ENCODE measurements at regions not wholly inside any gene's neighbourhood (a gene's known extent, or its start where the extent isn't known, plus 50 kb on each side); places are given as distances from the start of the nearest gene placed in this dataset.
"Not testable (repeated sequence)": the region's sequence is repeated elsewhere in the genome, so short reads cannot be mapped to it uniquely, and the experiment has no call there.

DNA sequence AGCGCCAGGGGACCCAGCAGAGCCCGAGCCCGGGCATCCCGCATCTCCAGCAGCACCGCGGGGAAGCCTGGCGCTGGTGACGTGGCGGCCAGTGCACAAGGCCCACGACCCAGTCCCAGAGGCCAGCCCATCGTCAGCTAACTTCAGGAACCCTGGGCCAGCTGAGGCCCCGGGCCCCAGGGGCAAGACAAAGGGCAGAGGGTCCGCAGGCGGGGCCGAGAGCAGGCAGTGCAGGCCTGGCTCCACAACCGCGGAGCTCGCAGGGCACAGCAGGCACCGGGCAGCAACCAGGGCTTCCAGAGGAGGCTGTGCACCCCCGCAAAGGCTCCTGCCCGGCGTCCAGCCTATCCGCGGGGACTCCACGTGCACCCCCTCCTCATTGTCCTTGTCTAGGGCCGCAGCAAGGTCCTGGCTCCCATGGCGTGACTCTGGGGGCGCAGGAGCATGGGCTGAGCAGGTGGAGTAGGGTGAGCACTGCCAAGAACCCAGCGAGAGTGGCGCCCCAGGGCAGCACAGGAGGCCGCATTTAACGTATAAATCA is 352.5 kb downstream of the KCNJ18 start:
- H3K4me3 ChIP-seq (ENCODE audit: low read depth, low read length); in situ Hi-C loops (cut with HindIII; ENCODE audit: low sequenced_read_pairs); DNase-seq (ENCODE audit: low read depth, low spot score): not testable (repeated sequence)

- DNase-seq (ENCODE audit: low read depth, low spot score); H3K4me3 ChIP-seq (ENCODE audit: low read depth, low read length); in situ Hi-C loops (cut with HindIII; ENCODE audit: low sequenced_read_pairs): not testable (repeated sequence)
These were observed 355.2 kb downstream of the KCNJ18 start for GRCh38 chr17:22047521-22047920.

- in situ Hi-C loops (cut with HindIII; ENCODE audit: low sequenced_read_pairs); DNase-seq (ENCODE audit: low read depth, low spot score); H3K4me3 ChIP-seq (ENCODE audit: low read depth, low read length): not testable (repeated sequence)
These were observed 355.9 kb downstream of the KCNJ18 start for GRCh38 chr17:22048226-22048625.

GRCh38 chr17:22050766-22051165 is 358.4 kb downstream of the KCNJ18 start:
- DNase-seq (ENCODE audit: low read depth, low spot score); H3K4me3 ChIP-seq (ENCODE audit: low read depth, low read length); in situ Hi-C loops (cut with HindIII; ENCODE audit: low sequenced_read_pairs): not testable (repeated sequence)

- H3K4me3 ChIP-seq (ENCODE audit: low read depth, low read length); in situ Hi-C loops (cut with HindIII; ENCODE audit: low sequenced_read_pairs); DNase-seq (ENCODE audit: low read depth, low spot score): not testable (repeated sequence)
These were observed 360.4 kb downstream of the KCNJ18 start for GRCh38 chr17:22052715-22053114.

- in situ Hi-C loops (cut with HindIII; ENCODE audit: low sequenced_read_pairs); H3K4me3 ChIP-seq (ENCODE audit: low read depth, low read length); DNase-seq (ENCODE audit: low read depth, low spot score): not testable (repeated sequence)
These were observed 364.2 kb downstream of the KCNJ18 start for GRCh38 chr17:22056566-22056965.

DNA sequence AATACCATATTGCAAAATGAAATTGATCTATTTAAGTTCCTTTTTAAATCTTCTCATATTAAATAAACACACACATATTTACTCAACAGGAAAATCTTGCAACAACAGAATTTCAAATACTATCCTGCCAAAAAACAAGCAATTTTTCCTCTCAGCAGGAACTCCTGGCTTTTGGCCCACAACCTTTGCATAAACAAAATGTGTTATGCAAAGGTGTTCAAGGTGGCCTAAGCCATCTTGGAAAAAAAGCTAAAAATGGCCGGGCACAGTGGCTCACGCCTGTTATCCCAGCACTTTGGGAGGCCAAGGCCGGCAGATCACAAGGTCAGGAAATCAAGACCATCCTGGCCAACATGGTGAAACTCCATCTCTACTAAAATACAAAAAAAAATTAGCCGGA is 383.6 kb downstream of the KCNJ18 start:
- in situ Hi-C loops (cut with HindIII; ENCODE audit: low sequenced_read_pairs); DNase-seq (ENCODE audit: low read depth, low spot score); H3K4me3 ChIP-seq (ENCODE audit: low read depth, low read length): not testable (repeated sequence)

DNA sequence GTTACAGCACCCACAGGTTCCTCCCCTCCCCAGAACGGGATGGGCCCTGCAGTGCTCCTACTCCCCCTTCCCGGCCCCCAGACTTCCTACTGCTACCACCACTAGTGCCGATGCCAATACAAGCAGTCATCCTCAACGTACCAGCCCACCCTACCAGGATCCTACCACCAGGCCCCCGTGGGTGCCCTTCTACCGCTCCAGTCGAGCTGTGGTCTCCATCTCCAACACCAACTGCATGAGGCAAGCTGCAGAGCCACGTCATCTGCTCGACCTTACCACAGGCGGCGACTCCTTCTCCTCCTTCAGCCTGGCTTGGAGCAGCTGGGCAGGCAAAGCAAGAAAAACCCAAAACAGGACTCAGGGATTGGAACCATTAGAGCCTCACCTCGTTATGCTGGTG is 396.3 kb downstream of the KCNJ18 start:
- H3K4me3 ChIP-seq (ENCODE audit: low read depth, low read length); DNase-seq (ENCODE audit: low read depth, low spot score); in situ Hi-C loops (cut with HindIII; ENCODE audit: low sequenced_read_pairs): not testable (repeated sequence)

DNA sequence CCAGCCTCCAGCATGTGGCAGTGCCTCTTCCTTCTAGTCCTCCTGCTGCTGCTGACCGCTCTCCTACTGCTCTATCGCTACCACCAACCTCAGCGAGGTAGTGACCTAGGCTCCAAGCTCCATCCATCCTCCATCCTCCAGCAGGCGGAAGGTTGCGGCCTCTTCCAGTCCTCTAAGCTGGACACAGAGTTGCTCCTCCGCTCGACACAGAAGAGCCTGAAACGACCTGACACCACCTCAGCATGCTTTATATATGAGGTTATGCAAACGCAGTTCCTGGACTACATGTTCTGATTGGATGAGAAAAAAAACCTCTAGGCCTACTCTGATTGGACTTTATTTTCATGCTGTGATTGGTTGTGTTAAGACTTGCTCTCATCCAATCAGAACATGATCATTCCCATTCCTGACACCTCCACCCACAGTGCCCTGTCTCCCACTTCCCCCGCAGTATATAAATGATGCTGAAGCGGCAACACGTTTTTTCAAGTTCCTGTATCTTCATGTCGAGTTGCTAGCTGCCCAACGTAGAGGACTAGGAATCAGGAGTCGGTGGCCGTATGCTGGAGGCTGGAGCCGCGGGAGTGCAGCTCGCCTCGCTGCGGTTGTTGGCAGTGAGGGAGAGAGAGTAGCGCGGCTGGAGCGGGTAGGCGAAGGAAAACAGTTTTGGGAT is 398.1 kb downstream of the KCNJ18 start:
- no peak overlapping the region for H3K4me3 ChIP-seq (ENCODE audit: low read depth, low read length)
- no peak for TF ChIP-seq CTCF (IDR thresholded peaks at IDR 0.05; ENCODE audit: low read depth, low read length)
- in situ Hi-C loops (cut with HindIII; ENCODE audit: low sequenced_read_pairs): no loop called here
- no peak for DNase-seq (ENCODE audit: low read depth, low spot score)

DNA sequence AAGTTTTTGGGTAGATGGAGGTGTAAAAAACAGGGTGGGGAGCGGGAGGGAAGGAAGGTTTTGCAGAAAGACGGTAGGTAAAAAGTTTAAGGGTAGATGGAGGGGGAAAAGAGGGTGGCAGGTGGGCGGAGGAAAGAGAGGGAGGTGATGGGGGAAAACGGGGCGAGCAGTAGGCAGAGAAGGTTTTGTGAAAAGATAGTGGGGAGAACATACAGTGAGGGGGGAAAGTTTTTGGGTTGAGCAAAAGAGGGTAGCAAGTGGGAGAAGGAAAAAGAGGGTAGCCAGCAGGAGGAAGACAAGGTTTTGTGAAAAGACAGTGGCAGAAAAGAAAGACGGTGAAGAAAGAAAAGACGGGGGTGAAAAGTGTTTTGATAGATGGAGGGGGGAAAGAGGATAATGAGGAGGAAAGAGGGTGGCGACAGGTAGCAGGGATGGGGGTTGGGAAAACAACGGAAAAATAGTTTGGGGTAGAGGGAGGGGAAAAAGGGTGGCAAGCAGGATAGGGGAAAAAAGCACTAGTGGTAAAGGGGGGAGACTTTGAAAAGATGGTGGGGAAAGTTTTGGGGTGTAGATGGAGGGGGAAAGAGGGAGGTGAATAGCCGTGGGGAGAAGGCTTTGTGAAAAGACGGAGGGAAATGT is 398.8 kb downstream of the KCNJ18 start:
- DNase-seq (ENCODE audit: low read depth, low spot score); H3K4me3 ChIP-seq (ENCODE audit: low read depth, low read length); in situ Hi-C loops (cut with HindIII; ENCODE audit: low sequenced_read_pairs): not testable (repeated sequence)

- H3K4me3 ChIP-seq (ENCODE audit: low read depth, low read length); DNase-seq (ENCODE audit: low read depth, low spot score); in situ Hi-C loops (cut with HindIII; ENCODE audit: low sequenced_read_pairs): not testable (repeated sequence)
These were observed 399.5 kb downstream of the KCNJ18 start for GRCh38 chr17:22091840-22092239.

DNA sequence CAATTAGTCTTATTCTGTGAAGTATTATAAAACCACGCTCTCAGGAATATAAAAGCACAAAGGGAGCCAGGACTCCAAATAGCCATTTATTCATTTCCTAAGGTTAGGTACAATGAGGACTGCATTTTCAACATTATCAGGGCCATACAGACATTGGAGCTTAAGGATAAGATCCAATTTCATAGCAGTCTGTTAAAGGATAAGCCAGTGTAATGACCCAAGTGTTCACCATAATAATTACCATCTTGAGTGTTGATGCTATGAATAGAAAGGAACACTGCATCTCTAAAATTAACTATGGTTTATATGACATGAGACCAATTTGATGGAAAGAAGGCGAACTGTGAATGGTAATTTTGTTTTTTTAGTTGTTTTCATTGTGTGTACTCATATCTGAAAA is 403.1 kb downstream of the KCNJ18 start:
- H3K4me3 ChIP-seq (ENCODE audit: low read depth, low read length); in situ Hi-C loops (cut with HindIII; ENCODE audit: low sequenced_read_pairs); DNase-seq (ENCODE audit: low read depth, low spot score): not testable (repeated sequence)

GRCh38 chr17:22099633-22100032 is 407.3 kb downstream of the KCNJ18 start:
- in situ Hi-C loops (cut with HindIII; ENCODE audit: low sequenced_read_pairs); H3K4me3 ChIP-seq (ENCODE audit: low read depth, low read length); DNase-seq (ENCODE audit: low read depth, low spot score): not testable (repeated sequence)

Measured in astrocyte of the spinal cord (primary cell).